ENCODE measurements at regions not wholly inside any gene's neighbourhood (a gene's known extent, or its start where the extent isn't known, plus 50 kb on each side); places are given as distances from the start of the nearest gene placed in this dataset.

- H3K4me1 Mint-ChIP-seq (ENCODE audit: insufficient read depth, unreplicated experiment), result peaks cover 9% of the 10 kb centered on the region
- no peak overlapping the region for H3K4me3 Mint-ChIP-seq (ENCODE audit: unreplicated experiment)
- BruUV-seq (replicated peaks), result no TSS peak
- TF ChIP-seq, protein P1, sequence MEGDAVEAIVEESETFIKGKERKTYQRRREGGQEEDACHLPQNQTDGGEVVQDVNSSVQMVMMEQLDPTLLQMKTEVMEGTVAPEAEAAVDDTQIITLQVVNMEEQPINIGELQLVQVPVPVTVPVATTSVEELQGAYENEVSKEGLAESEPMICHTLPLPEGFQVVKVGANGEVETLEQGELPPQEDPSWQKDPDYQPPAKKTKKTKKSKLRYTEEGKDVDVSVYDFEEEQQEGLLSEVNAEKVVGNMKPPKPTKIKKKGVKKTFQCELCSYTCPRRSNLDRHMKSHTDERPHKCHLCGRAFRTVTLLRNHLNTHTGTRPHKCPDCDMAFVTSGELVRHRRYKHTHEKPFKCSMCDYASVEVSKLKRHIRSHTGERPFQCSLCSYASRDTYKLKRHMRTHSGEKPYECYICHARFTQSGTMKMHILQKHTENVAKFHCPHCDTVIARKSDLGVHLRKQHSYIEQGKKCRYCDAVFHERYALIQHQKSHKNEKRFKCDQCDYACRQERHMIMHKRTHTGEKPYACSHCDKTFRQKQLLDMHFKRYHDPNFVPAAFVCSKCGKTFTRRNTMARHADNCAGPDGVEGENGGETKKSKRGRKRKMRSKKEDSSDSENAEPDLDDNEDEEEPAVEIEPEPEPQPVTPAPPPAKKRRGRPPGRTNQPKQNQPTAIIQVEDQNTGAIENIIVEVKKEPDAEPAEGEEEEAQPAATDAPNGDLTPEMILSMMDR (IDR thresholded peaks at IDR 0.05; ENCODE audit: unreplicated experiment), result no peak
- POLR2A ChIA-PET, result no interaction called here
- no peak overlapping the region for H3K27ac Mint-ChIP-seq (ENCODE audit: low read depth, unreplicated experiment)
- no peaks in the 10 kb centered on the region for H3K9me3 Mint-ChIP-seq (ENCODE audit: unreplicated experiment)
- no peak for DNase-seq (ENCODE audit: unreplicated experiment)
- no peaks in the 10 kb centered on the region for H3K27me3 Mint-ChIP-seq (ENCODE audit: insufficient read depth, unreplicated experiment)
- intact Hi-C loops (cut with micrococcal nuclease), result no loop called here
- no peaks in the 10 kb centered on the region for H3K36me3 Mint-ChIP-seq (ENCODE audit: insufficient read depth, unreplicated experiment)
- CTCF ChIA-PET, result no interaction called here
Measured at GRCh38 chr22:27689664-27690063, 111.9 kb downstream of the MN1 start.

DNA sequence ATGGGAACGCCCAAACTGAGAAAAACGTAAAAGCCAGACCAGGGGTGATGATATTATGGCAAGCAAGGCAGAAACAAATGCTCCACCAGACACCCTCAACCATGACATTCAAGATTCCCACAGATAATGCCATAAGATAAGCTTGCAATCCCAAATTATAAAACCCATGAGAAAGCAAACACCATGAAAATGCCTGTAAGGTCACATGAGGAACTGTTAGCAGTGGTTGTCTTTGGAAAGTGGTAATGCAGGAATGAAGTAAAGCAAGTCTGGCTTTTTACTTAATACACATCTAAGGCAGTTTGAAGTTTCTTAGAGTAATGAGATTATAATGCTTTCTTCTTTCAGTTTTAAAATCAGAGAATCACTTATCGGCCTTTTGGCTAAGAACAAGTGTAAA, 111.0 kb downstream of the MN1 start:
- Mint-ChIP-seq H3K27me3 (ENCODE audit: insufficient read depth, unreplicated experiment) (no peaks in the 10 kb centered on the region), H3K4me1 (ENCODE audit: insufficient read depth, unreplicated experiment) (peaks cover 9% of the 10 kb centered on the region), H3K9me3 (ENCODE audit: unreplicated experiment) (no peaks in the 10 kb centered on the region), H3K4me3 (ENCODE audit: unreplicated experiment) (no peak overlapping the region), H3K27ac (ENCODE audit: low read depth, unreplicated experiment) (no peak overlapping the region), H3K36me3 (ENCODE audit: insufficient read depth, unreplicated experiment) (no peaks in the 10 kb centered on the region)
- CTCF ChIA-PET, result interaction anchor here (1.0 kb wide), 1 partner anchor 22 kb away, joined by 3 read pairs; no protein-coding TSS in a partner anchor
- no TSS peak for BruUV-seq (replicated peaks)
- DNase-seq (ENCODE audit: unreplicated experiment), result no peak
- TF ChIP-seq, protein P1 (IDR thresholded peaks at IDR 0.05; ENCODE audit: unreplicated experiment), result no peak
- intact Hi-C loops (cut with micrococcal nuclease), result no loop called here
- POLR2A ChIA-PET, result no interaction called here

DNA sequence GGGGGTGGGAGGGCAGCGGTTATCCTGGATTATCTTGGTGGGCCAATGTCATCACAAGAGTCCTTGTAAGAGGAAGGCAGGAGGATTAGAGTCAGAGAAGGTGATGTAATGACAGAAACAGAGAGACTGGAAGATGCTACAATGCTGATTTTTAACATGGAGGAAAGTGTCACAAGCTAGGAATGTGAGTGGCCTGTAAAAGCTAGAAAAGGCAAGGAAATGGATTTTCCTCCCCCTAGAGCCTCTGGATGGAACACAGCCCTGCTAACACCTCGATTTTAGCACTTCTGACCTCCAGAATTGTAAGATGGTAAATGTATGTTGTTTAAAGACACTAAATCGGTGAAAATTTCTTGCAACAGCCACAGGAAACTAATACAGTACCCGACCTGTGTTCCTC, 109.3 kb downstream of the MN1 start:
- H3K36me3 Mint-ChIP-seq (ENCODE audit: insufficient read depth, unreplicated experiment), result no peaks in the 10 kb centered on the region
- no peak for DNase-seq (ENCODE audit: unreplicated experiment)
- H3K4me3 Mint-ChIP-seq (ENCODE audit: unreplicated experiment), result no peak overlapping the region
- peaks cover 3% of the 10 kb centered on the region for H3K9me3 Mint-ChIP-seq (ENCODE audit: unreplicated experiment)
- H3K27ac Mint-ChIP-seq (ENCODE audit: low read depth, unreplicated experiment), result no peak overlapping the region
- H3K27me3 Mint-ChIP-seq (ENCODE audit: insufficient read depth, unreplicated experiment), result no peaks in the 10 kb centered on the region
- intact Hi-C loops (cut with micrococcal nuclease), result no loop called here
- no TSS peak for BruUV-seq (replicated peaks)
- CTCF ChIA-PET, result no interaction called here
- POLR2A ChIA-PET, result no interaction called here
- TF ChIP-seq, protein P1 (IDR thresholded peaks at IDR 0.05; ENCODE audit: unreplicated experiment), result no peak
- no peaks in the 10 kb centered on the region for H3K4me1 Mint-ChIP-seq (ENCODE audit: insufficient read depth, unreplicated experiment)

- no peaks in the 10 kb centered on the region for H3K4me1 Mint-ChIP-seq (ENCODE audit: insufficient read depth, unreplicated experiment)
- no TSS peak for BruUV-seq (replicated peaks)
- H3K27me3 Mint-ChIP-seq (ENCODE audit: insufficient read depth, unreplicated experiment), result no peaks in the 10 kb centered on the region
- H3K9me3 Mint-ChIP-seq (ENCODE audit: unreplicated experiment), result peaks cover 7% of the 10 kb centered on the region
- intact Hi-C loops (cut with micrococcal nuclease), result no loop called here
- POLR2A ChIA-PET, result no interaction called here
- no peak overlapping the region for H3K4me3 Mint-ChIP-seq (ENCODE audit: unreplicated experiment)
- CTCF ChIA-PET, result no interaction called here
- TF ChIP-seq, protein P1 (IDR thresholded peaks at IDR 0.05; ENCODE audit: unreplicated experiment), result no peak
- no peak overlapping the region for H3K27ac Mint-ChIP-seq (ENCODE audit: low read depth, unreplicated experiment)
- DNase-seq (ENCODE audit: unreplicated experiment), result no peak
- H3K36me3 Mint-ChIP-seq (ENCODE audit: insufficient read depth, unreplicated experiment), result no peaks in the 10 kb centered on the region
Measured at GRCh38 chr22:27695925-27696324, 105.6 kb downstream of the MN1 start.
